ENCODE measurements at regions not wholly inside any gene's neighbourhood (a gene's known extent, or its start where the extent isn't known, plus 50 kb on each side); places are given as distances from the start of the nearest gene placed in this dataset.

DNA sequence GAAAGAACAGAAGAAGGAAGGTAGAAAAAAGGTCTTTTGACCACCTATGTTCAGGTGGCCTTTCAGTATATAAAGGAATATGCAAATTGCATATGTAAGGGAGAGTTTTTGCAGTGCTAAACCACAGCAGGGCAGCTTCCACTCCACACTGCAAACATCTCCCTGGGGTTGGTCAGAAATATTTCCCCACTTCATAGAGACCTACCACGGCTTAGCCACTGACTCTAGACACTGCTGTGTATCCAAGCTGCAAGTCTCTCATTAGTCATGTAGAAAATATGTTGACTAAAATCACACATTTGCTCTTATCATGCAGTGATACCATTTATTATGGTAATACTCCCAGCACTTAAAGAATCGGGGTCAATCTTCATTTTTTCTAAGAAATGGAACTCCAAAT is 214.9 kb upstream of the NR2F2 start (continued):
- TF ChIP-seq, protein P1, sequence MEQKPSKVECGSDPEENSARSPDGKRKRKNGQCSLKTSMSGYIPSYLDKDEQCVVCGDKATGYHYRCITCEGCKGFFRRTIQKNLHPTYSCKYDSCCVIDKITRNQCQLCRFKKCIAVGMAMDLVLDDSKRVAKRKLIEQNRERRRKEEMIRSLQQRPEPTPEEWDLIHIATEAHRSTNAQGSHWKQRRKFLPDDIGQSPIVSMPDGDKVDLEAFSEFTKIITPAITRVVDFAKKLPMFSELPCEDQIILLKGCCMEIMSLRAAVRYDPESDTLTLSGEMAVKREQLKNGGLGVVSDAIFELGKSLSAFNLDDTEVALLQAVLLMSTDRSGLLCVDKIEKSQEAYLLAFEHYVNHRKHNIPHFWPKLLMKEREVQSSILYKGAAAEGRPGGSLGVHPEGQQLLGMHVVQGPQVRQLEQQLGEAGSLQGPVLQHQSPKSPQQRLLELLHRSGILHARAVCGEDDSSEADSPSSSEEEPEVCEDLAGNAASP (CRISPR knock-in tag; IDR thresholded peaks at IDR 0.05; ENCODE audit: borderline replicate concordance) = no peak
- TF ChIP-seq, protein P2, sequence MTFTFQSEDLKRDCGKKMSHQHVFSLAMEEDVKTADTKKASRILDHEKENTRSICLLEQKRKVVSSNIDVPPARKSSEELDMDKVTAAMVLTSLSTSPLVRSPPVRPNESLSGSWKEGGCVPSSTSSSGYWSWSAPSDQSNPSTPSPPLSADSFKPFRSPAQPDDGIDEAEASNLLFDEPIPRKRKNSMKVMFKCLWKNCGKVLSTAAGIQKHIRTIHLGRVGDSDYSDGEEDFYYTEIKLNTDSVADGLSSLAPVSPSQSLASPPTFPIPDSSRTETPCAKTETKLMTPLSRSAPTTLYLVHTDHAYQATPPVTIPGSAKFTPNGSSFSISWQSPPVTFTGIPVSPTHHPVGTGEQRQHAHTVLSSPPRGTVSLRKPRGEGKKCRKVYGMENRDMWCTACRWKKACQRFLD (CRISPR knock-in tag; IDR thresholded peaks at IDR 0.05; ENCODE audit: borderline replicate concordance) = no peak
- TF ChIP-seq TFDP1 (CRISPR knock-in tag; IDR thresholded peaks at IDR 0.05; ENCODE audit: borderline replicate concordance) (no peak), ZNF672 (CRISPR knock-in tag; IDR thresholded peaks at IDR 0.05) (no peak), YEATS4 (CRISPR knock-in tag; IDR thresholded peaks at IDR 0.05; ENCODE audit: borderline replicate concordance) (no peak), ZNF251 (CRISPR knock-in tag; IDR thresholded peaks at IDR 0.05) (no peak), NRL (CRISPR knock-in tag; IDR thresholded peaks at IDR 0.05; ENCODE audit: borderline replicate concordance) (no peak)

DNA sequence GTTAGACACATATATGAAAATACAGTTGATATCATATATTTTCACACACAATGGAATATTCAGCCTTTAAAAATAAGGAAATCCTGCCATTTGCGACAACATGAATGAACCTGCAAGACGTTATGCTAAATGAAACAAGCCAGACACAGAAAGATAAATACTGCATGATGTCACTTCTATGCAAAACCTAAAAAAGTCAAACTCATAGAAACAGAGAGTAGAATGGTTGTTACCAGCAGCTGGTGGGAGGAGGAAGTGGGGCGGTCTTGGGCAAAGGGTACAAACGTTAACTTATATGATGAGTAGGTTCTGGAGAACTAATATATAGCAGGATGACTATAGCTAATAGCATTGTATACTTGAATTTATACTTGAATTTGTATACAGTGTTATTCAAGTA is 213.2 kb upstream of the NR2F2 start:
- in situ Hi-C loops (cut with HindIII; ENCODE audit: extremely low pct_ligation_motif_present, low pct_unique_long_range_greater_than_20kb) (no loop called here), intact Hi-C loops (cut with micrococcal nuclease; ENCODE audit: unreplicated experiment) (no loop called here)
- POLR2A ChIA-PET = no interaction called here
- no peak for TF ChIP-seq HNRNPH1 (optimal IDR thresholded peaks at IDR 0.05; ENCODE audit: low read depth, low read length)
- no peak for TF ChIP-seq SMARCE1 (IDR thresholded peaks at IDR 0.05; ENCODE audit: borderline replicate concordance)
- TF ChIP-seq RARG (CRISPR knock-in tag; IDR thresholded peaks at IDR 0.05; ENCODE audit: low read depth) = no peak
- TF ChIP-seq ZBTB39 (CRISPR knock-in tag; IDR thresholded peaks at IDR 0.05) = no peak
- TF ChIP-seq ZNF678 (CRISPR knock-in tag; IDR thresholded peaks at IDR 0.05) = no peak
- TF ChIP-seq ZNF264 (CRISPR knock-in tag; IDR thresholded peaks at IDR 0.05) = no peak
- TF ChIP-seq SRSF4 (IDR thresholded peaks at IDR 0.05; ENCODE audit: low read depth, low read length, poor library complexity, severe bottlenecking) = no peak
- no peak for TF ChIP-seq ZFP41 (CRISPR knock-in tag; IDR thresholded peaks at IDR 0.05; ENCODE audit: borderline replicate concordance)
- TF ChIP-seq GABPA (IDR thresholded peaks at IDR 0.05; ENCODE audit: low read depth, low read length) = no peak
- no peak for TF ChIP-seq GABPA (CRISPR knock-in tag; IDR thresholded peaks at IDR 0.05; ENCODE audit: low read depth)
- TF ChIP-seq AKAP8 (CRISPR knock-in tag; IDR thresholded peaks at IDR 0.05) = no peak
- no peak for TF ChIP-seq SMAD9 (CRISPR knock-in tag; IDR thresholded peaks at IDR 0.05)
- no peak for TF ChIP-seq ZNF792 (CRISPR knock-in tag; IDR thresholded peaks at IDR 0.05)
- no peak for TF ChIP-seq NCOA2 (CRISPR knock-in tag; IDR thresholded peaks at IDR 0.05)
- TF ChIP-seq MBD4 (IDR thresholded peaks at IDR 0.05; ENCODE audit: borderline replicate concordance, low read length) = no peak

More for the DNA sequence above, 213.2 kb upstream of the NR2F2 start:
- Histone ChIP-seq H3K4me2 (ENCODE audit: low read depth, low read length) (no peak overlapping the region), H3K9ac (ENCODE audit: insufficient read depth, low read depth, low read length) (no peak overlapping the region), H3K36me3 (replicated peaks in 1 of 2; ENCODE audit: control insufficient read depth in 1 of 2, insufficient read depth in 2 of 2, low read length in 2 of 2) (no peaks in the 10 kb centered on the region), H3K79me2 (ENCODE audit: insufficient read depth, low read length) (no peaks in the 10 kb centered on the region), H3K4me3 (replicated peaks in 1 of 3; ENCODE audit: insufficient read depth in 1 of 3, low read depth in 2 of 3, low read length in 3 of 3) (no peak overlapping the region), H3K27ac (ENCODE audit: extremely low read length, insufficient read depth, low read length) (no peak overlapping the region), H3K27me3 (ENCODE audit: control insufficient read depth in 1 of 2, insufficient read depth in 2 of 2, low read length in 2 of 2) (no peaks in the 10 kb centered on the region), H3K4me1 (ENCODE audit: insufficient read depth, low read length) (peaks cover 14% of the 10 kb centered on the region), H3K9me3 (ENCODE audit: low read length) (no peaks in the 10 kb centered on the region), H2AFZ (ENCODE audit: low read length) (no peak overlapping the region), H4K20me1 (ENCODE audit: insufficient read depth, low read length) (no peaks in the 10 kb centered on the region)
- CTCF ChIA-PET (ENCODE audit: low intra/inter-chr PET ratio, low total read pairs) = no interaction called here
- DNase-seq (ENCODE audit: low spot score) (no peak), FAIRE-seq (no peak), ATAC-seq (no peak)
- 70% methylated on average over 4 of the region's 4 CpGs for WGBS (ENCODE audit: low lambda C conversion rate)
- BruUV-seq (replicated peaks) = no TSS peak
